Nephron progenitor cell (in vitro differentiated cells): ENCODE measurements at regions not wholly inside any gene's neighbourhood (a gene's known extent, or its start where the extent isn't known, plus 50 kb on each side); places are given as distances from the start of the nearest gene placed in this dataset.

Experiments used
- DNase-seq: peaks from one replicate; pipeline ENCODE4 v3.0.0; 2021
- H3K27ac Mint-ChIP-seq: 2 replicates; pipeline ENCODE4 v1.8.0; 2021; ENCODE audit warnings: mild to moderate bottlenecking, moderate library complexity, mixed read lengths
- H3K27me3 Mint-ChIP-seq: 2 replicates; pipeline ENCODE4 v1.8.0; 2021; ENCODE audit warnings: mild to moderate bottlenecking, low read depth, mixed read lengths; ENCODE audit not compliant: poor library complexity
- H3K36me3 Mint-ChIP-seq: 2 replicates; pipeline ENCODE4 v1.8.0; 2021; ENCODE audit warnings: low read depth, mixed read lengths
- H3K4me1 Mint-ChIP-seq: 2 replicates; pipeline ENCODE4 v1.8.0; 2021; ENCODE audit warnings: mixed read lengths
- H3K4me3 Mint-ChIP-seq: 2 replicates; pipeline ENCODE4 v1.8.0; 2021; ENCODE audit warnings: mild to moderate bottlenecking, moderate library complexity, mixed read lengths
- H3K9me3 Mint-ChIP-seq: 2 replicates; pipeline ENCODE4 v1.8.0; 2021; ENCODE audit warnings: mild to moderate bottlenecking, moderate library complexity, mixed read lengths
- TF ChIP-seq, protein P1 (sequence below): fragments of 200-600 bp; sonication (generic); IDR thresholded peaks from 2 replicates; pipeline ENCODE4 v1.5.0; 2021; ENCODE audit warnings: antibody characterized with exemption

DNA sequence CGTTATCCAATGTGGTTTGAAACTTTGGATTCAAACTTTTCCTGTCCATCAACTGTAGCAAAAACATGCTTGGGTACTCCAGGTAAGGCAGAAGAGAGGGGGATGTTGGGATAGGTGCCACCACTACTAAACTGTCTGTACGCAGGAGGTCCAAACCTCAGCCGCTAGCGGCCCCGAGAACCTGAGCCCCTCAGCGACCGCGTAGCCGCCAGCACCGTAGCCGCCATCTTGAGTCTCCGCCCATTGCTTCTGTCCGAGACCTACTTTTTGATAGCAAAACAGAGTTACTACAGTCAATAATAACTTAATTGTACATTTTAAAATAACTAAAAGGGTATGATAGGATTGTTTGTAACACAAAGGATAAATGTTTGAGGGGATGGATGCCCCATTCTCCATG is 119.9 kb upstream of the GRID2 start:
- Mint-ChIP-seq H3K27ac (no peak overlapping the region), H3K4me3 (no peak overlapping the region), H3K4me1 (no peaks in the 10 kb centered on the region), H3K36me3 (no peaks in the 10 kb centered on the region), H3K27me3 (peaks cover 6% of the 10 kb centered on the region), H3K9me3 (peaks cover 14% of the 10 kb centered on the region)
- TF ChIP-seq, protein P1, sequence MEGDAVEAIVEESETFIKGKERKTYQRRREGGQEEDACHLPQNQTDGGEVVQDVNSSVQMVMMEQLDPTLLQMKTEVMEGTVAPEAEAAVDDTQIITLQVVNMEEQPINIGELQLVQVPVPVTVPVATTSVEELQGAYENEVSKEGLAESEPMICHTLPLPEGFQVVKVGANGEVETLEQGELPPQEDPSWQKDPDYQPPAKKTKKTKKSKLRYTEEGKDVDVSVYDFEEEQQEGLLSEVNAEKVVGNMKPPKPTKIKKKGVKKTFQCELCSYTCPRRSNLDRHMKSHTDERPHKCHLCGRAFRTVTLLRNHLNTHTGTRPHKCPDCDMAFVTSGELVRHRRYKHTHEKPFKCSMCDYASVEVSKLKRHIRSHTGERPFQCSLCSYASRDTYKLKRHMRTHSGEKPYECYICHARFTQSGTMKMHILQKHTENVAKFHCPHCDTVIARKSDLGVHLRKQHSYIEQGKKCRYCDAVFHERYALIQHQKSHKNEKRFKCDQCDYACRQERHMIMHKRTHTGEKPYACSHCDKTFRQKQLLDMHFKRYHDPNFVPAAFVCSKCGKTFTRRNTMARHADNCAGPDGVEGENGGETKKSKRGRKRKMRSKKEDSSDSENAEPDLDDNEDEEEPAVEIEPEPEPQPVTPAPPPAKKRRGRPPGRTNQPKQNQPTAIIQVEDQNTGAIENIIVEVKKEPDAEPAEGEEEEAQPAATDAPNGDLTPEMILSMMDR = no peak
- DNase-seq = no peak

DNA sequence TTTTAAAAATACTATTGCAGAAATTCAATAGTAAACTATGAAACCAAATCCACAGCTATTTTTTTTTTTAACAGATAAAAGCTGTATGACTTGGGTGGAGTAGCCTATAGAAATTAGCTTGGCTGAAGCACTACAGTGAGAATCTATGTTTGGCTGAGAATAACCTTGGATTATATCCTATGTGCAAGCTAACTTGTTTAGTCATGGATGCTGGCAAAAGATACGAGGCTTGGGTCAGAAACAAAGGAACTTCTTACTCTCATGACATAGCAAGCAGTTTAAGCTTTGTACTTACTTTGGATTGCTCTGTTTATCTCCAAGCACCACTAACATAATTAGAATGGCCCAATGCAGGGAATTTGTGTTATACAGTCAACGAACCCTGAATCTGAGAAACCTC is 119.2 kb upstream of the GRID2 start:
- H3K27me3 Mint-ChIP-seq = peaks cover 9% of the 10 kb centered on the region
- peaks cover 14% of the 10 kb centered on the region for H3K9me3 Mint-ChIP-seq
- no peaks in the 10 kb centered on the region for H3K4me1 Mint-ChIP-seq
- no peak for DNase-seq
- no peak overlapping the region for H3K27ac Mint-ChIP-seq
- TF ChIP-seq, protein P1 = no peak
- H3K4me3 Mint-ChIP-seq = no peak overlapping the region
- no peaks in the 10 kb centered on the region for H3K36me3 Mint-ChIP-seq

DNA sequence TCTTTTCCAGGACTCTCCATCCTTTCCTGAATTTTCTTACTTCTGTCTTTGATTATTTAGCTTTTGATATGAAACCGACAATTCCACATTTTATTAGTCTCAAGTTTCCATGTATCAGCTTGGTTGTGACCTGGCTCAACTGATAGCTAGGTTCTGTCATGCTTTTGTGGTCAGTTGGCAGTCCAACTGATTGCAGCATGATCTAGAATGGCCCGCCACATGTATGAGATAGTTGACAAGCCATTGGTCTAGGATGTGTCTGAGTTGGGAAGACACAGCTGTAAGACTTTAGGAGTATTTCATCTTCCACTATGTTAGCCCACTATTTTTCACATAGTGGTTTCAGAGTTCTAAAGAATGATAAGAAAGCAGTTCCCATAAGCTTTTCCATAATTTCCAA is 117.5 kb upstream of the GRID2 start:
- Mint-ChIP-seq H3K4me3 (no peak overlapping the region), H3K9me3 (peaks cover 13% of the 10 kb centered on the region), H3K4me1 (no peaks in the 10 kb centered on the region), H3K27ac (no peak overlapping the region), H3K27me3 (peaks cover 9% of the 10 kb centered on the region), H3K36me3 (no peaks in the 10 kb centered on the region)
- no peak for DNase-seq
- TF ChIP-seq, protein P1 = no peak

DNA sequence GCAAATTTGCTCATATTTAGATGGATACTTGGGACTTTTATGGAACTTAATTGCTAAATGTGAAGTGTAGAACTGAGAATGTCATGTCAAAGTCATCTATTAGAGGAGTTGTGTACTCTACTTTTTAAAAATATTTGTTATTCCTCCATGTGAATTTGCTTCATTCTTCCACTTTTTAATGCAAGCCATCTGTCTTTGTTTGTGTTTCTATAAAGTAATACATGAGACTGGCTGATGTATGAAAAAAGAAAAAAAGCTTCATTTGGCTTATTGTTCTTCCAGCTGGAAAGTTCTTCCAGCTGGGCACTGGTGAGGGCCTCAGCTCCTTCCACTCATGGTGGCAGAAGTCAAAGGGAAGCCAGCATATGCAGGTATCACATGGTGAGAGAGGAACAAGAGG is 114.6 kb upstream of the GRID2 start:
- Mint-ChIP-seq H3K27me3 (peaks cover 7% of the 10 kb centered on the region), H3K9me3 (no peaks in the 10 kb centered on the region), H3K4me3 (no peak overlapping the region), H3K27ac (no peak overlapping the region), H3K4me1 (no peaks in the 10 kb centered on the region), H3K36me3 (no peaks in the 10 kb centered on the region)
- TF ChIP-seq, protein P1 = no peak
- no peak for DNase-seq

DNA sequence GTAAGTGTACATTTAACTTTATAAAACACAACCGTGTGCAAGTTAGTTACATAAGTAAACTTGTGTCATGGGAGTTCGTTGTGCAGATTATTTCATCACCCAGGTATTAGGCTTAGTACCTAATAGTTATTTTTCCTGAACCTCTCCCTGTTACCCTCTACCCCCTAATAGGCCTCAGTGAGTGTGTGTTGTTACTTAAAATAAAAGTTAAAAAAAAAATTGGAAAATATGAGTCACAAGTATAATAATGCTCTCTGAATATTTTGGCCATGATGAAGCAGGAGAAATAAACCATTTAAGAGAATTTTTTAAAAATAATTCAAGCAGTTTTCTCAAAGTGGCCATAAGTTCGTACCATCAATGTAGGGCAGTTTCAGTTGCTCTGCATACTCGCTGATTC is 105.1 kb upstream of the GRID2 start:
- H3K27me3 Mint-ChIP-seq = no peaks in the 10 kb centered on the region
- no peak overlapping the region for H3K27ac Mint-ChIP-seq
- H3K36me3 Mint-ChIP-seq = no peaks in the 10 kb centered on the region
- no peak overlapping the region for H3K4me3 Mint-ChIP-seq
- peaks cover 5% of the 10 kb centered on the region for H3K9me3 Mint-ChIP-seq
- TF ChIP-seq, protein P1 = no peak
- no peak for DNase-seq
- no peaks in the 10 kb centered on the region for H3K4me1 Mint-ChIP-seq

DNA sequence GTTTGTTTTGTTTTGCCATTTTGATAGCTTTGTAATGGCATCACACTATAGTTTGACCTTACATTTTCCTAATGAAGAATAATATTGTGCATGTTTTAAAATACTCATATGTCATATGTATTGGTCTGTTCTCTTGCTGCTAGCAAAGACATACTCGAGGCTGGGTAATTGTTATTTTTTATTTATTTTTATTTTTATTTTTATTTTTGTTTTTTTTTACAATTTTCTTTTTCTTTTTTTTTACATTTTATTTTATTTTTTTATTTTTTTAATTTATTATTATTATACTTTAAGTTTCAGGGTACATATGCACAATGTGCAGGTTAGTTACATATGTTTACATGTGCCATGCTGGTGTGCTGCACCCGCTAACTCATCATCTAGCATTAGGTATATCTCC is 104.6 kb upstream of the GRID2 start:
- H3K27me3 Mint-ChIP-seq = no peaks in the 10 kb centered on the region
- H3K4me3 Mint-ChIP-seq = no peak overlapping the region
- H3K36me3 Mint-ChIP-seq = no peaks in the 10 kb centered on the region
- no peak for DNase-seq
- no peaks in the 10 kb centered on the region for H3K4me1 Mint-ChIP-seq
- H3K27ac Mint-ChIP-seq = no peak overlapping the region
- TF ChIP-seq, protein P1 = no peak
- peaks cover 5% of the 10 kb centered on the region for H3K9me3 Mint-ChIP-seq
